Mesothelial cell of epicardium (in vitro differentiated cells): ENCODE measurements at regions not wholly inside any gene's neighbourhood (a gene's known extent, or its start where the extent isn't known, plus 50 kb on each side); places are given as distances from the start of the nearest gene placed in this dataset.

Experiments used
- DNase-seq, 2 experiments: peaks; one replicate each; pipeline ENCODE4 v3.0.0; 2021; ENCODE audit warnings: low spot score in 2 of 2; ENCODE audit not compliant: unreplicated experiment in 2 of 2
- H3K27ac Mint-ChIP-seq: 2 replicates; pipeline ENCODE4 v1.8.0; 2021; ENCODE audit warnings: mixed read lengths
- H3K27me3 Mint-ChIP-seq: 2 replicates; pipeline ENCODE4 v1.8.0; 2021; ENCODE audit warnings: low read depth, mixed read lengths
- H3K36me3 Mint-ChIP-seq: 2 replicates; pipeline ENCODE4 v1.8.0; 2021; ENCODE audit warnings: mixed read lengths
- H3K4me1 Mint-ChIP-seq: 2 replicates; pipeline ENCODE4 v1.8.0; 2021; ENCODE audit warnings: mixed read lengths
- H3K4me3 Mint-ChIP-seq: 2 replicates; pipeline ENCODE4 v1.8.0; 2021; ENCODE audit warnings: mild to moderate bottlenecking, moderate library complexity, mixed read lengths
- H3K9me3 Mint-ChIP-seq: 2 replicates; pipeline ENCODE4 v1.8.0; 2021; ENCODE audit warnings: mixed read lengths
- CTCF ChIP-seq: fragments of 200-600 bp; sonication (generic); IDR thresholded peaks from one replicate; pipeline ENCODE4 v1.5.0; 2021; ENCODE audit warnings: antibody characterized with exemption; ENCODE audit not compliant: unreplicated experiment

GRCh38 chr1:72498371-72498770 lies 216.0 kb upstream of the NEGR1 start:
- Mint-ChIP-seq H3K27ac (no peak overlapping the region), H3K27me3 (no peaks in the 10 kb centered on the region), H3K9me3 (no peaks in the 10 kb centered on the region), H3K4me3 (no peak overlapping the region), H3K4me1 (no peaks in the 10 kb centered on the region), H3K36me3 (no peaks in the 10 kb centered on the region)
- DNase-seq = no peak
- TF ChIP-seq CTCF = no peak

GRCh38 chr1:72489801-72490200 lies 207.5 kb upstream of the NEGR1 start:
- Mint-ChIP-seq H3K36me3 (no peaks in the 10 kb centered on the region), H3K4me1 (no peaks in the 10 kb centered on the region), H3K27ac (no peak overlapping the region), H3K27me3 (no peaks in the 10 kb centered on the region), H3K4me3 (no peak overlapping the region), H3K9me3 (no peaks in the 10 kb centered on the region)
- TF ChIP-seq CTCF = no peak
- DNase-seq = no peak

- no peak overlapping the region for H3K4me3 Mint-ChIP-seq
- H3K4me1 Mint-ChIP-seq = no peaks in the 10 kb centered on the region
- TF ChIP-seq CTCF = no peak
- H3K9me3 Mint-ChIP-seq = peaks cover 1% of the 10 kb centered on the region
- H3K27me3 Mint-ChIP-seq = no peaks in the 10 kb centered on the region
- H3K27ac Mint-ChIP-seq = no peak overlapping the region
- DNase-seq = no peak
- H3K36me3 Mint-ChIP-seq = no peaks in the 10 kb centered on the region
Observed at GRCh38 chr1:72485801-72486200, 203.5 kb upstream of the NEGR1 start.

- no peaks in the 10 kb centered on the region for H3K27me3 Mint-ChIP-seq
- H3K36me3 Mint-ChIP-seq = peaks cover 2% of the 10 kb centered on the region
- TF ChIP-seq CTCF = no peak
- no peak overlapping the region for H3K27ac Mint-ChIP-seq
- no peak overlapping the region for H3K4me3 Mint-ChIP-seq
- H3K4me1 Mint-ChIP-seq = no peaks in the 10 kb centered on the region
- peaks cover 15% of the 10 kb centered on the region for H3K9me3 Mint-ChIP-seq
- no peak for DNase-seq
Observed at GRCh38 chr1:72483846-72484357, 201.6 kb upstream of the NEGR1 start.

GRCh38 chr1:72482736-72483413 lies 200.5 kb upstream of the NEGR1 start:
- no peak overlapping the region for H3K27ac Mint-ChIP-seq

More at GRCh38 chr1:72482736-72483413, 200.5 kb upstream of the NEGR1 start:
- Mint-ChIP-seq H3K36me3 (peaks cover 3% of the 10 kb centered on the region), H3K4me1 (no peaks in the 10 kb centered on the region), H3K9me3 (peaks cover 19% of the 10 kb centered on the region), H3K4me3 (no peak overlapping the region), H3K27me3 (no peaks in the 10 kb centered on the region)
- no peak for DNase-seq
- no peak for TF ChIP-seq CTCF
